GM12878 (cell line): ENCODE measurements at regions not wholly inside any gene's neighbourhood (a gene's known extent, or its start where the extent isn't known, plus 50 kb on each side); places are given as distances from the start of the nearest gene placed in this dataset.
A peak's percentile ranks its signal among the peaks of the same experiment; 100 is the strongest.

Experiments used
- ATAC-seq: fragments of 200-7000 bp; cut with Tn5 transposase; 3 replicates; pipeline ENCODE4 v1.9.1; 2020; ENCODE audit warnings: mild to moderate bottlenecking, moderate library complexity
- BruUV-seq: library from RNA; stranded (reverse); fragments of 400-500 nt; replicated peaks from 2 replicates; lab custom pipeline; 2021; lab: Mats Ljungman, UMichigan
- CTCF ChIA-PET: fragments of 300-600 bp; sonication (Branson Sonifier 250); formaldehyde crosslinking; extraction: SDS; loops from one replicate; lab custom pipeline; 2021; ENCODE audit warnings: inconsistent platforms; lab: Yijun Ruan, JAX
- POLR2A ChIA-PET: fragments of 350-600 bp; formaldehyde crosslinking; extraction: SDS; loops from one replicate; lab custom pipeline; 2021; ENCODE audit warnings: inconsistent platforms; lab: Charles Lee
- RAD21 ChIA-PET: fragments of 300-600 bp; sonication (Branson Sonifier 250); formaldehyde crosslinking; loops from one replicate; lab custom pipeline; 2023; ENCODE audit warnings: antibody characterized with exemption; ENCODE audit not compliant: unreplicated experiment; lab: Charles Lee
- SMC1A ChIA-PET: fragments of 300-600 bp; sonication (Branson Sonifier 250); formaldehyde crosslinking; loops from one replicate; lab custom pipeline; 2023; ENCODE audit not compliant: unreplicated experiment, uncharacterized antibody; lab: Charles Lee
- DNase-seq: peaks from one replicate; pipeline ENCODE4 v3.0.0-alpha.2; 2011; ENCODE audit warnings: low read depth, low spot score
- FAIRE-seq: peaks from 3 replicates; lab custom pipeline; 2011; peaks lifted over from hg19 to GRCh38; lab: Jason Lieb, UNC
- H2AFZ ChIP-seq: 2 replicates; pipeline ENCODE4 v1.6.0; 2011; ENCODE audit warnings: low read depth, low read length, control low read depth; ENCODE audit not compliant: control insufficient read depth
- H3K27ac ChIP-seq: 2 replicates; pipeline ENCODE4 v1.5.1; 2011; ENCODE audit warnings: control low read depth; ENCODE audit not compliant: control insufficient read depth, insufficient read depth
- H3K27me3 ChIP-seq, 2 experiments: replicated peaks in 1 of 2; 2 replicates each; pipeline versions ENCODE4 v1.6.0 to v1.6.1; 2011; ENCODE audit warnings: low read length in 1 of 2; ENCODE audit not compliant: control insufficient read depth in 2 of 2, insufficient read depth in 2 of 2
- H3K36me3 ChIP-seq, 2 experiments: 2 replicates each; pipeline ENCODE4 v1.5.1; 2011; ENCODE audit warnings: low read length in 1 of 2; ENCODE audit not compliant: control insufficient read depth in 2 of 2, insufficient read depth in 2 of 2
- H3K4me1 ChIP-seq: 2 replicates; pipeline ENCODE4 v1.6.1; 2011; ENCODE audit warnings: mild to moderate bottlenecking, low read length, moderate library complexity, mixed read lengths; ENCODE audit not compliant: control insufficient read depth, insufficient read depth
- H3K4me2 ChIP-seq: 2 replicates; pipeline ENCODE4 v1.6.0; 2011; ENCODE audit warnings: control low read depth; ENCODE audit not compliant: control insufficient read depth, insufficient read depth
- H3K4me3 ChIP-seq: fragments of 200-600 bp; sonication (generic); 2 replicates; pipeline ENCODE4 v1.5.1; 2016
- H3K79me2 ChIP-seq: 2 replicates; pipeline ENCODE4 v1.6.0; 2011; ENCODE audit warnings: low read length; ENCODE audit not compliant: control insufficient read depth, insufficient read depth
- H3K9ac ChIP-seq: 2 replicates; pipeline ENCODE4 v1.8.0; 2011; ENCODE audit warnings: low read length, control low read depth, mixed read lengths; ENCODE audit not compliant: control insufficient read depth, insufficient read depth
- H3K9me3 ChIP-seq: replicated peaks from 3 replicates; pipeline ENCODE4 v1.5.1; 2011; ENCODE audit warnings: mild to moderate bottlenecking, low read length; ENCODE audit not compliant: control insufficient read depth, insufficient read depth
- H4K20me1 ChIP-seq: 2 replicates; pipeline ENCODE4 v1.6.0; 2011; ENCODE audit not compliant: control insufficient read depth, insufficient read depth
- DPF2 ChIP-seq: fragments of 450-650 bp; IDR thresholded peaks from 2 replicates; pipeline ENCODE4 v1.6.1; 2017; ENCODE audit warnings: mild to moderate bottlenecking
- EED ChIP-seq: sonication (generic); IDR thresholded peaks from 2 replicates; pipeline ENCODE4 v1.6.1; 2016; ENCODE audit warnings: antibody characterized with exemption, low read depth
- EZH2 ChIP-seq: IDR thresholded peaks from 2 replicates; pipeline ENCODE4 v1.6.1; 2012; ENCODE audit warnings: low read depth, mild to moderate bottlenecking, control low read depth, inconsistent platforms, low read length, borderline replicate concordance; ENCODE audit not compliant: control insufficient read depth
- JUNB ChIP-seq: IDR thresholded peaks from 2 replicates; pipeline ENCODE4 v1.6.1; 2016; ENCODE audit warnings: antibody characterized with exemption, mild to moderate bottlenecking
- MXI1 ChIP-seq: fragments of 150-350 bp; IDR thresholded peaks from 2 replicates; pipeline ENCODE4 v1.6.1; 2011; ENCODE audit warnings: low read depth, mild to moderate bottlenecking, inconsistent platforms, low read length, improper control_type of control experiment
- NR2F1 ChIP-seq: fragments of 450-650 bp; conservative IDR thresholded peaks from 2 replicates; pipeline ENCODE4 v1.6.1; 2017; ENCODE audit warnings: mild to moderate bottlenecking
- POLR2AphosphoS2 ChIP-seq: IDR thresholded peaks from 2 replicates; pipeline ENCODE4 v1.6.1; 2011; ENCODE audit warnings: low read depth, mild to moderate bottlenecking, low read length, improper control_type of control experiment, moderate library complexity
- RB1 ChIP-seq: fragments of 450-650 bp; formaldehyde crosslinking; IDR thresholded peaks from 2 replicates; pipeline ENCODE4 v1.6.1; 2017; ENCODE audit warnings: mild to moderate bottlenecking, borderline replicate concordance
- STAT3 ChIP-seq: IDR thresholded peaks from 2 replicates; pipeline ENCODE4 v1.6.1; 2011; ENCODE audit warnings: low read depth, low read length, improper control_type of control experiment
- ZBTB11 ChIP-seq: fragments of 450-650 bp; formaldehyde crosslinking; IDR thresholded peaks from 2 replicates; pipeline ENCODE4 v1.5.0; 2022; ENCODE audit warnings: mild to moderate bottlenecking, missing genetic modification characterization
- ZNF24 ChIP-seq: fragments of 450-650 bp; IDR thresholded peaks from 2 replicates; pipeline ENCODE4 v1.6.1; 2017; ENCODE audit warnings: antibody characterized with exemption, mild to moderate bottlenecking
- WGBS: methylation state at CpG from one replicate; pipeline ENCODE4 v1.1.6; 2016; ENCODE audit warnings: low lambda C conversion rate; ENCODE audit not compliant: insufficient replicate concordance, insufficient coverage; ENCODE audit errors: missing lambda C conversion rate; 5-methylcytosine and 5-hydroxymethylcytosine counted together
- in situ Hi-C: fragments of 300-500 bp; cut with MboI; formaldehyde crosslinking; loops from 9 replicates; pipeline ENCODE4 v1.14.3; 2018; ENCODE audit warnings: mixed read lengths
- intact Hi-C: fragments of 100-400 bp; cut with micrococcal nuclease; formaldehyde crosslinking; loops from one replicate; pipeline ENCODE4 v1.14.2; 2022; ENCODE audit not compliant: unreplicated experiment
- TF ChIP-seq, protein P1 (sequence below): fragments of 450-650 bp; IDR thresholded peaks from 2 replicates; pipeline ENCODE4 v1.6.1; 2017; ENCODE audit warnings: antibody characterized with exemption, mild to moderate bottlenecking, moderate library complexity

- no peak overlapping the region for H3K4me3 ChIP-seq
- no peak for TF ChIP-seq ZNF24
- no peaks in the 10 kb centered on the region for H3K9me3 ChIP-seq
- FAIRE-seq (no peak), ATAC-seq (no peak), DNase-seq (no peak)
- H3K27ac ChIP-seq: peak overlapping the region; percentile 38; the same call in 1 of the 2 replicates
- H4K20me1 ChIP-seq: no peaks in the 10 kb centered on the region
- ChIA-PET RAD21 (no interaction called here), CTCF (no interaction called here), SMC1A (interaction anchor here (1.0 kb wide), 1 partner anchor 92 kb away, joined by 3 read pairs; no protein-coding TSS in a partner anchor), POLR2A (interaction anchor here (0.9 kb wide), 1 partner anchor 41 kb away, joined by 3 read pairs; no protein-coding TSS in a partner anchor)
- H3K9ac ChIP-seq: no peak overlapping the region
- H2AFZ ChIP-seq: no peak overlapping the region
- no peaks in the 10 kb centered on the region for H3K36me3 ChIP-seq
- intact Hi-C loops: loop anchor here (5.0 to 10.0 kb wide), 2 partner anchors 101 to 276 kb away; no protein-coding TSS in a partner anchor
- H3K4me1 ChIP-seq: peaks cover 46% of the 10 kb centered on the region
- no TSS peak for BruUV-seq
- WGBS: 86% methylated on average over 4 of the region's 4 CpGs
- no peaks in the 10 kb centered on the region for H3K79me2 ChIP-seq
- no peaks in the 10 kb centered on the region for H3K27me3 ChIP-seq
- no peak overlapping the region for H3K4me2 ChIP-seq
- in situ Hi-C loops: no loop called here
Measured at GRCh38 chr1:219463636-219464035, 149.3 kb downstream of the ZC3H11B start.

DNA sequence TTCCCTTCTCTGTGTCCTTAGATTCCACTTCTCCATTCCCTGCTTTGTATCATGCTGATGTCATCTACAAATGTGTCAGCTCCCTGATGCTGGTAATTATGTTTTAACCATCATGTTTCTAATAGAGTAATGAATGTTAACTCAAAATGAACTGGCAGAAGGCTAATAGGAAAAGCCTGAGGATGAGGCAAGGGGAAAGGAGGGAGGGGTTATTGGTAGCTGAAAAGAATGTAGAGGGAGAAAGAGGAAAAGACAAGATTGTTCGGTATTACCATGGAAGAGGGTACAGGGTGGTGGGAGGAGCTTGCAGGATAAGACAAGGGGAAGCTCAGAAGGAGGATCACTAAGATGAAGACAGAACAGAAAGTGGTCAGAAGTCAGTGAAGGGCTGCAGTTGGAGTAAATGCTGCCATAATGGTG is 150.9 kb downstream of the ZC3H11B start:
- H3K4me2 ChIP-seq: peak overlapping the region; percentile 82
- H4K20me1 ChIP-seq: no peaks in the 10 kb centered on the region
- POLR2A ChIA-PET: interaction anchor here (0.5 kb wide), 1 partner anchor 583 kb away, joined by 3 read pairs; no protein-coding TSS in a partner anchor
- no peak for FAIRE-seq
- H3K27me3 ChIP-seq: no peaks in the 10 kb centered on the region
- BruUV-seq: no TSS peak
- DNase-seq: no peak
- WGBS: 0% methylated on average over 1 of the region's 1 CpG
- SMC1A ChIA-PET: no interaction called here
- CTCF ChIA-PET: no interaction called here
- H3K27ac ChIP-seq: peak overlapping the region; percentile 90
- in situ Hi-C loops: no loop called here
- H3K9me3 ChIP-seq: no peaks in the 10 kb centered on the region
- H2AFZ ChIP-seq: peak overlapping the region; percentile 55
- intact Hi-C loops: loop anchor here (2.0 to 10.0 kb wide), 3 partner anchors 39 to 275 kb away; no protein-coding TSS in a partner anchor
- H3K4me1 ChIP-seq: peaks cover 46% of the 10 kb centered on the region
- peak overlapping the region; percentile 59; the same call in 1 of the 2 replicates for H3K9ac ChIP-seq
- ATAC-seq: no peak
- H3K79me2 ChIP-seq: no peaks in the 10 kb centered on the region
- H3K4me3 ChIP-seq: no peak overlapping the region
- H3K36me3 ChIP-seq: no peaks in the 10 kb centered on the region
- RAD21 ChIA-PET: no interaction called here
- TF ChIP-seq, protein P1, sequence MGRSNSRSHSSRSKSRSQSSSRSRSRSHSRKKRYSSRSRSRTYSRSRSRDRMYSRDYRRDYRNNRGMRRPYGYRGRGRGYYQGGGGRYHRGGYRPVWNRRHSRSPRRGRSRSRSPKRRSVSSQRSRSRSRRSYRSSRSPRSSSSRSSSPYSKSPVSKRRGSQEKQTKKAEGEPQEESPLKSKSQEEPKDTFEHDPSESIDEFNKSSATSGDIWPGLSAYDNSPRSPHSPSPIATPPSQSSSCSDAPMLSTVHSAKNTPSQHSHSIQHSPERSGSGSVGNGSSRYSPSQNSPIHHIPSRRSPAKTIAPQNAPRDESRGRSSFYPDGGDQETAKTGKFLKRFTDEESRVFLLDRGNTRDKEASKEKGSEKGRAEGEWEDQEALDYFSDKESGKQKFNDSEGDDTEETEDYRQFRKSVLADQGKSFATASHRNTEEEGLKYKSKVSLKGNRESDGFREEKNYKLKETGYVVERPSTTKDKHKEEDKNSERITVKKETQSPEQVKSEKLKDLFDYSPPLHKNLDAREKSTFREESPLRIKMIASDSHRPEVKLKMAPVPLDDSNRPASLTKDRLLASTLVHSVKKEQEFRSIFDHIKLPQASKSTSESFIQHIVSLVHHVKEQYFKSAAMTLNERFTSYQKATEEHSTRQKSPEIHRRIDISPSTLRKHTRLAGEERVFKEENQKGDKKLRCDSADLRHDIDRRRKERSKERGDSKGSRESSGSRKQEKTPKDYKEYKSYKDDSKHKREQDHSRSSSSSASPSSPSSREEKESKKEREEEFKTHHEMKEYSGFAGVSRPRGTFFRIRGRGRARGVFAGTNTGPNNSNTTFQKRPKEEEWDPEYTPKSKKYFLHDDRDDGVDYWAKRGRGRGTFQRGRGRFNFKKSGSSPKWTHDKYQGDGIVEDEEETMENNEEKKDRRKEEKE: no peak
- TF ChIP-seq NR2F1 (no peak), JUNB (no peak), ZBTB11 (CRISPR knock-in tag) (no peak), DPF2 (no peak), MXI1 (no peak), RB1 (no peak), EZH2 (no peak), POLR2AphosphoS2 (no peak), STAT3 (no peak), EED (no peak)
